Prostate gland (tissue), 2 donors: ENCODE measurements at regions not wholly inside any gene's neighbourhood (a gene's known extent, or its start where the extent isn't known, plus 50 kb on each side); places are given as distances from the start of the nearest gene placed in this dataset.

Experiments
- DNase-seq: peaks from one replicate; pipeline ENCODE4 v3.0.0-alpha.2; 2019; ENCODE audit warnings: low spot score
- H3K27ac ChIP-seq, 2 donors: fragments of 200-600 bp; sonication (generic); 2 replicates each; pipeline ENCODE4 v1.5.1; 2017 to 2019
- H3K27me3 ChIP-seq: fragments of 200-600 bp; sonication (generic); replicated peaks from 2 replicates; pipeline ENCODE4 v1.5.1; 2019; ENCODE audit not compliant: insufficient read depth
- H3K36me3 ChIP-seq, 2 donors: fragments of 200-600 bp; sonication (generic); 1 replicate in 1 of 2; 2 replicates in 1 of 2; pipeline versions ENCODE4 v1.5.1 to v1.8.1; 2017 to 2019
- H3K4me1 ChIP-seq: fragments of 200-600 bp; sonication (generic); replicated peaks from 2 replicates; pipeline ENCODE4 v1.5.1; 2019
- H3K4me3 ChIP-seq, 2 donors: fragments of 200-600 bp; sonication (generic); 2 replicates each; pipeline ENCODE4 v1.5.1; 2017 to 2019
- H3K9me3 ChIP-seq: fragments of 200-600 bp; sonication (generic); 2 replicates; pipeline ENCODE4 v1.5.1; 2017
- POLR2A ChIP-seq: fragments of 450-650 bp; IDR thresholded peaks from one replicate; pipeline ENCODE4 v1.6.1; 2016; ENCODE audit warnings: antibody characterized with exemption, mild to moderate bottlenecking
- POLR2AphosphoS5 ChIP-seq: sonication (generic); formaldehyde crosslinking; IDR thresholded peaks from one replicate; pipeline ENCODE4 v1.6.1; 2017; ENCODE audit warnings: antibody characterized with exemption
- WGBS: methylation state at CpG from one replicate; pipeline ENCODE4 v1.1.5; 2018; 5-methylcytosine and 5-hydroxymethylcytosine counted together
- intact Hi-C: fragments of 100-400 bp; cut with DNase I; formaldehyde crosslinking; loops from one replicate; pipeline ENCODE4 v1.14.2; 2022
- TF ChIP-seq, protein P1 (sequence below), 4 experiments: fragments of 200-600 bp in 2 of 4; fragments of 450-650 bp in 2 of 4; sonication (generic) in 2 of 4; IDR thresholded peaks; 1 replicate in 3 of 4; 2 replicates in 1 of 4; pipeline ENCODE4 v1.5.1; 2016 to 2019; ENCODE audit warnings: antibody characterized with exemption in 4 of 4, mild to moderate bottlenecking in 2 of 4, moderate library complexity in 2 of 4

DNA sequence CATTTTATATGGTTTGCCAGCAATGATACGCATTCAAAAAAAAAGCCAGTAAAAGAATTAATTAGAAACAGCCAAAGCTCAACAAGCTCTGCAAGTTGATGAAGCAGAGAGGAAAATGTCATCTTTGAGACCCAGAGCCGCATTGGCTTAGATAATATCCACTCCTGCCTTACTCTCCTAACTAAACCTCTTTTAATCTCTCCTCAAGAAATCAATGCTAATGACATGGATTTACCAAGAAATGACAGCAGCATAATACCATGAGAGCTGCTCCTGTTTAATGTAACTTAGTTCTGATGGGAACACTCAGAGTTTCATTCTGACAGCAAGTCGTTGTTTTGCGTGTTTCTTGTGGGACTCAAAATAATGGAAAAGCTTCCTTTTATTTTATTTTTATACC lies 1099.4 kb upstream of the PIK3C3 start:
- Histone ChIP-seq H3K9me3 (no peaks in the 10 kb centered on the region), H3K27me3 (no peaks in the 10 kb centered on the region), H3K4me1 (no peaks in the 10 kb centered on the region), H3K4me3 (no peak overlapping the region), H3K36me3 (no peaks in the 10 kb centered on the region), H3K27ac (no peak overlapping the region)
- 72% methylated on average over 4 of the region's 4 CpGs for WGBS
- intact Hi-C loops, result no loop called here
- no peak for TF ChIP-seq POLR2A
- TF ChIP-seq, protein P1, sequence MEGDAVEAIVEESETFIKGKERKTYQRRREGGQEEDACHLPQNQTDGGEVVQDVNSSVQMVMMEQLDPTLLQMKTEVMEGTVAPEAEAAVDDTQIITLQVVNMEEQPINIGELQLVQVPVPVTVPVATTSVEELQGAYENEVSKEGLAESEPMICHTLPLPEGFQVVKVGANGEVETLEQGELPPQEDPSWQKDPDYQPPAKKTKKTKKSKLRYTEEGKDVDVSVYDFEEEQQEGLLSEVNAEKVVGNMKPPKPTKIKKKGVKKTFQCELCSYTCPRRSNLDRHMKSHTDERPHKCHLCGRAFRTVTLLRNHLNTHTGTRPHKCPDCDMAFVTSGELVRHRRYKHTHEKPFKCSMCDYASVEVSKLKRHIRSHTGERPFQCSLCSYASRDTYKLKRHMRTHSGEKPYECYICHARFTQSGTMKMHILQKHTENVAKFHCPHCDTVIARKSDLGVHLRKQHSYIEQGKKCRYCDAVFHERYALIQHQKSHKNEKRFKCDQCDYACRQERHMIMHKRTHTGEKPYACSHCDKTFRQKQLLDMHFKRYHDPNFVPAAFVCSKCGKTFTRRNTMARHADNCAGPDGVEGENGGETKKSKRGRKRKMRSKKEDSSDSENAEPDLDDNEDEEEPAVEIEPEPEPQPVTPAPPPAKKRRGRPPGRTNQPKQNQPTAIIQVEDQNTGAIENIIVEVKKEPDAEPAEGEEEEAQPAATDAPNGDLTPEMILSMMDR (IDR thresholded peaks at IDR 0.05), result no peak
- no peak for TF ChIP-seq POLR2AphosphoS5
- no peak for DNase-seq

DNA sequence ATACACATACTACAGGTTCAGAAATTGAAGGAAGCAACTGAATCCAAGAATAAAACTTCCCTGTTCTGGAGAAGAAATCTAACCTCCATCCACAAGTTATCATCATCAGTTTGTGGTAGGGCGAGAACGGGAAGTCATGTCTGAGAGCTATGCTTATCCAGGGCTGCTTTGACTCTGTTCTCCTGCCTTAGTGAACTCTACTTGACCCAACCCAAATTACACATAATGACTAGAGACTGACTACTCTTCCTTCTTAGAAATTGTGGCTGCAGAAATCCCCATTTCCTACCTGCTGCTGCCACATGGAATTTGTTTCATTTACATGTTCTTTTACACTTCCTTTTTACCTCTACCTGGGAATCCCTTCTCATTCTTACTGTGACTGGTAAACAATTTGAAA lies 1102.6 kb upstream of the PIK3C3 start:
- Histone ChIP-seq H3K36me3 (no peaks in the 10 kb centered on the region), H3K9me3 (no peaks in the 10 kb centered on the region), H3K4me1 (no peaks in the 10 kb centered on the region), H3K4me3 (no peak overlapping the region), H3K27me3 (no peaks in the 10 kb centered on the region), H3K27ac (no peak overlapping the region)
- TF ChIP-seq, protein P1 (IDR thresholded peaks at IDR 0.05), result no peak
- TF ChIP-seq POLR2AphosphoS5 (no peak), POLR2A (no peak)
- DNase-seq, result no peak
- intact Hi-C loops, result no loop called here
- 98% methylated on average over 2 of the region's 2 CpGs for WGBS

DNA sequence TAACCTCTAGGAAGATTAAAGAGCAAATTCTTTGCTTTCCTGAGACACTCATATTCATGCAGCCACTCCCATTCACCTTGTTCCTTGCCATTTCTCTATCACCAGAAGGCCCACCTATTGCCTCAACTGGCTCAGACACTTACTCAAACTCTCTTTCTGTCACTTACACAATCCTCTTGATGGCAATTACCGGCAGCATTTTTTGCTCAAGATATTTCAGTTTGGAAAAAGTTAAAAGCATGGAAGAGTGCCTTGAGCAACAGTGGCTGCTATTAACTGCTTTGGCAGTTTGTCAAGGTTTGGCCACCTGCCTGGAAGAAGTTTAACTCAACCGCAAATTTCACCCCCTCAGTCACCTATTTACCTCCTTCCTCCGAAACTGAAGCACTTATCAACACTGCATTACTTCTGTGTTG lies 1104.0 kb upstream of the PIK3C3 start:
- peak; percentile 58 for DNase-seq
- TF ChIP-seq POLR2AphosphoS5, result peak; percentile 44
- TF ChIP-seq, protein P1 (IDR thresholded peaks at IDR 0.05), result no peak
- 23% methylated on average over 3 of the region's 3 CpGs for WGBS

DNA sequence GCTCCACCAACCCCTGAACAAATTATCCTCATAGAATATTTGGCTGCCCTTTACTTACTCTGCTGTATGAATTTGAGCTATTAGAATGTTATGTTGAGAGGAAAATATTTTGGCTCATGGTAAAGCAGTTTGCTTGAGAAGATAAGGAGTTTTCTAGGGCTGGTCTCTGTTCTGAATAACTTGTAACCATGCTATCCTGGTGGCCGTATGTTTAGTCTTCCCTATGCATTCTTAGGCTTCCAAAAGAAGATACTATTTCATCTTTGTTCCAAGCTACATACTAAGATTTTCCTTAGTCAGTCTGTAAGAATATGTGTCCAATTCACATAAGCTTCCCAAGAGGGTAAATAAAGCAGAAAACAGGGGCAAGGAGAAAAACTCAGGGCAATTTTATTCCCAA lies 1105.1 kb upstream of the PIK3C3 start:
- H3K4me3 ChIP-seq, result no peak overlapping the region
- H3K9me3 ChIP-seq, result no peaks in the 10 kb centered on the region
- no peak for DNase-seq
- no peaks in the 10 kb centered on the region for H3K27me3 ChIP-seq
- 52% methylated on average over 1 of the region's 1 CpG for WGBS
- no peak overlapping the region for H3K27ac ChIP-seq
- intact Hi-C loops, result no loop called here
- TF ChIP-seq POLR2AphosphoS5, result no peak
- TF ChIP-seq POLR2A, result no peak
- TF ChIP-seq, protein P1 (IDR thresholded peaks at IDR 0.05), result no peak
- H3K36me3 ChIP-seq, result no peaks in the 10 kb centered on the region
- H3K4me1 ChIP-seq, result no peaks in the 10 kb centered on the region

More for the DNA sequence above, 1104.0 kb upstream of the PIK3C3 start:
- H3K4me3 ChIP-seq, result no peak overlapping the region
- no peaks in the 10 kb centered on the region for H3K27me3 ChIP-seq
- H3K36me3 ChIP-seq, result no peaks in the 10 kb centered on the region
- H3K9me3 ChIP-seq, result no peaks in the 10 kb centered on the region
- intact Hi-C loops, result no loop called here
- H3K4me1 ChIP-seq, result no peaks in the 10 kb centered on the region
- no peak overlapping the region for H3K27ac ChIP-seq

DNA sequence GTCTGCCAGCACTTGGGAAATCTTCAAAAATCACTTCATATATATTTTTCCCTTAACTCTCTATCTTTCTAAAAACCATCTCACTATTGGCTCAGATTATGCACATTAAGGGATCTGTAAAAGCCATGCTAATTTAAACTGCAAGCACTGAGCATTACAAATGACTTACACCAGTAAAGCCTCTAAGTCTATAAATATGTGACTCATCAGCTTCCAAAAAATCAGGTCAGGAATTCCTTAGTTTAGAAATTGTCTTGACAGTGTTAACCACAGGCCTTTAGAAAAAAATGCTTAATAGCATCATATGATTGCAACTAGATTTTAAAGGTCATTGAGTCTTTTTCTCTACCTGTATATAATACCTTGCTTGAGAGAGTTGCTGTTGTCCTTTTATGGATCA lies 1113.6 kb upstream of the PIK3C3 start:
- H3K9me3 ChIP-seq, result no peaks in the 10 kb centered on the region
- H3K27me3 ChIP-seq, result no peaks in the 10 kb centered on the region
- no peaks in the 10 kb centered on the region for H3K4me1 ChIP-seq
- H3K36me3 ChIP-seq, result no peaks in the 10 kb centered on the region
- H3K4me3 ChIP-seq, result no peak overlapping the region
- intact Hi-C loops, result no loop called here
- no peak for DNase-seq
- TF ChIP-seq, protein P1 (IDR thresholded peaks at IDR 0.05), result no peak
- TF ChIP-seq POLR2A, result no peak
- TF ChIP-seq POLR2AphosphoS5, result no peak
- no peak overlapping the region for H3K27ac ChIP-seq
